ENCODE measurements at regions not wholly inside any gene's neighbourhood (a gene's known extent, or its start where the extent isn't known, plus 50 kb on each side); places are given as distances from the start of the nearest gene placed in this dataset.
A peak's percentile ranks its signal among the peaks of the same experiment; 100 is the strongest.

DNA sequence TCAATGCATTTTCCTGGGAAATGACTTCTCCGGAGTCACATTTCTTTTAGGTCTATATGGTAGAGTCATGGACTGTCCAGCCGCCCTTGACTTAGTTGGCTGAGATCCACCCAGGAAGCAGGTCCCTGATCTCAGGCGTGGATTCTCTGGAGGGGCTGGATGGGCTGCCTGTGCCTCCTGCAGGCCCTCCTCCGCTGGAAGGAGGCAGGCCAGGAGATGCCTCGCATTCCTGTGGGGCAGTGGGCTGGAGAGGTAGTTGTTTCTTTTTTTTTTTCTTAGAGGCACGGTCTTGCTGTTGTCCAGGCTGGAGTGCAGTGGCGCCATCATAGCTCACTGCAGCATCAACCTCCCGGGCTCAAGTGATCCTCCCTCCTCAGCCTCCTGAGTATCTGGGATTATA is 129.0 kb upstream of the MYCN start:
- Histone ChIP-seq H3K9ac (replicated peaks in 1 of 4; ENCODE audit: extremely low read depth in 1 of 4, low read depth in 3 of 4, low read length in 3 of 4) (no peak overlapping the region), H3K9me3 (ENCODE audit: insufficient read depth in 2 of 2, low read depth in 1 of 2, low read length in 1 of 2) (no peaks in the 10 kb centered on the region), H4K91ac (replicated peaks; ENCODE audit: insufficient read length, low read length) (no peak overlapping the region), H3K4me1 (replicated peaks in 1 of 4; ENCODE audit: control insufficient read depth in 3 of 4, insufficient read depth in 4 of 4, low read length in 3 of 4) (peaks cover 0 to 29% (median 10%) of the 10 kb centered on the region in 4 experiments; a peak in 6 of 7 replicates), H2BK120ac (replicated peaks; ENCODE audit: low read depth, low read length) (no peak overlapping the region), H2BK5ac (ENCODE audit: low read depth, low read length) (no peak overlapping the region), H3K14ac (ENCODE audit: insufficient read length) (no peak overlapping the region), H3K23me2 (ENCODE audit: low read depth, low read length) (no peaks in the 10 kb centered on the region), H2AFZ (ENCODE audit: low read length) (no peak overlapping the region), H3K18ac (ENCODE audit: extremely low read depth, low read length) (no peak overlapping the region), H3K36me3 (ENCODE audit: control insufficient read depth in 2 of 4, insufficient read depth in 4 of 4, low read length in 3 of 4) (no peaks in the 10 kb centered on the region), H2BK15ac (ENCODE audit: low read length) (peak overlapping the region; percentile 6; the same call in 1 of the 2 replicates), H3K4me3 (ENCODE audit: extremely low read depth in 1 of 4, insufficient read depth in 2 of 4, low read depth in 3 of 4, low read length in 4 of 4) (no peak overlapping the region), H3K56ac (replicated peaks; ENCODE audit: insufficient read length, low read depth, low read length) (no peak overlapping the region), H2BK20ac (ENCODE audit: low read length) (no peak overlapping the region), H3K79me1 (ENCODE audit: low read depth, low read length) (no peaks in the 10 kb centered on the region), H4K20me1 (replicated peaks in 1 of 2; ENCODE audit: control insufficient read depth in 1 of 2, insufficient read depth in 2 of 2, low read length in 2 of 2) (no peaks in the 10 kb centered on the region), H2AK5ac (ENCODE audit: low read depth, low read length) (no peak overlapping the region), H3K27me3 (replicated peaks in 1 of 4; ENCODE audit: control insufficient read depth in 3 of 4, extremely low read depth in 1 of 4, insufficient read depth in 3 of 4, low read length in 3 of 4) (no peaks in the 10 kb centered on the region), H3K4me2 (ENCODE audit: insufficient read depth in 1 of 2, low read depth in 2 of 2, low read length in 2 of 2) (no peak overlapping the region; a peak in 1 of 4 replicates), H3K27ac (ENCODE audit: low read depth, low read length) (no peak overlapping the region), H2BK12ac (ENCODE audit: low read depth, low read length) (peak overlapping the region; percentile 11; the same call in 1 of the 2 replicates), H4K8ac (ENCODE audit: extremely low read depth, insufficient read depth, low read length) (no peak overlapping the region), H3K4ac (replicated peaks; ENCODE audit: insufficient read length, low read depth, low read length) (no peak overlapping the region), H3K79me2 (ENCODE audit: control insufficient read depth in 1 of 2, insufficient read depth in 2 of 2, low read length in 2 of 2) (no peaks in the 10 kb centered on the region), H3K23ac (ENCODE audit: insufficient read length) (no peak overlapping the region), H4K5ac (ENCODE audit: insufficient read length, low read depth, low read length) (no peak overlapping the region)
- ChIA-PET POLR2A (ENCODE audit: partially characterized antibody) (no interaction called here), CTCF (ENCODE audit: partially characterized antibody) (interaction anchor here (0.7 to 2.5 kb wide), 8 partner anchors 9 to 404 kb away, joined by 3 to 6 read pairs (median 4); no protein-coding TSS in a partner anchor)
- TF ChIP-seq EGR1 (IDR thresholded peaks at IDR 0.05; ENCODE audit: borderline replicate concordance, low read depth, low read length) (no peak), CREB1 (IDR thresholded peaks at IDR 0.05) (no peak), MAX (IDR thresholded peaks at IDR 0.05) (no peak), GABPA (IDR thresholded peaks at IDR 0.05; ENCODE audit: borderline replicate concordance, insufficient read depth, low read length) (no peak), TEAD4 (IDR thresholded peaks at IDR 0.05; ENCODE audit: low read depth, low read length) (peak; percentile 82)
- DNase-seq (ENCODE audit: low read depth in 1 of 2, low spot score in 2 of 2): no peak
- 79% methylated on average over 8 of the region's 8 CpGs; no CpG with 5 or more reads in 1 of the 2 experiments for WGBS, 2 experiments (ENCODE audit: extremely low coverage in 1 of 2, insufficient coverage in 1 of 2, insufficient read length in 1 of 2, insufficient replicate concordance in 2 of 2, low coverage in 1 of 2, low lambda C conversion rate in 2 of 2, missing lambda C conversion rate in 1 of 2)
- no peak for FAIRE-seq
